AG09309 (cell line): ENCODE measurements at regions not wholly inside any gene's neighbourhood (a gene's known extent, or its start where the extent isn't known, plus 50 kb on each side); places are given as distances from the start of the nearest gene placed in this dataset.

Experiments used
- DNase-seq: peaks from one replicate; pipeline ENCODE4 v3.0.0-alpha.2; 2010; ENCODE audit warnings: low read depth
- H3K4me3 ChIP-seq: 2 replicates; pipeline ENCODE4 v1.5.1; 2011; ENCODE audit warnings: mild to moderate bottlenecking, low read depth, low read length, moderate library complexity; ENCODE audit not compliant: control insufficient read depth
- CTCF ChIP-seq: IDR thresholded peaks from 2 replicates; pipeline ENCODE4 v1.5.1; 2011; ENCODE audit warnings: mild to moderate bottlenecking, low read depth, low read length, inconsistent platforms; ENCODE audit not compliant: insufficient read depth, control insufficient read depth; ENCODE audit errors: missing control alignments

DNA sequence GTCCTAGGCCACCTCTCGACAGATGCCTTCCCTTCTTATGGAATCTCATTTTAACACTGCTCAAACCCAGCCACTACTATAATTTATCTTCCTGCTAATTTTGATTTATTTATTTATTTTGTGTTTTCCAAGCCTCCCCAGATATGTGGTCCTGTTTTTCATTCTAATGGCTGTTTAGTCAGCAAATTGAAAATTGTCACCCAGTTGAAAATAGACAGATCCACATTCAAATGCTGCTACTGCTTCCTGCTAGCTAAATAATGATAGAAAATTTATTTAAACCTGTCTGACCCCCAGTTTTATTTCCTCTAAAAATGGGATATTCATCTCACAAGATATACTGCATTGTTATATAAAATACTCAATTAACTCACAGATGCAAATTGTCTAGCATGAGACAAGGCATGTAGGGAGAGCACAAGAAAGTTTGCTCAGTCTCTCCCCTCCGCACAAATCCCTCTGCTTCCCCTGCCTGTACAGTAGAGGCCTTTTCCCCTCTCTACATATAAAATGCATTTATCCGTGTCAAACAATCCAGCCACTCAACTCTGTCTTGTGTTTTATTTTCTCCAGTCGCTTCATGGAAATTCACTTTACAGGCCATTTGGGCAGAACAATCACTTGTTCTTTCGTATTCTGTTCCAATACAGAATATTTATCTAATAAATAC, 389.9 kb downstream of the SOX11 start:
- no peak for DNase-seq
- TF ChIP-seq CTCF = no peak
- H3K4me3 ChIP-seq = no peak overlapping the region

- TF ChIP-seq CTCF = no peak
- DNase-seq = no peak
- H3K4me3 ChIP-seq = no peak overlapping the region
These were observed 390.4 kb downstream of the SOX11 start for GRCh38 chr2:6082625-6083018.

DNA sequence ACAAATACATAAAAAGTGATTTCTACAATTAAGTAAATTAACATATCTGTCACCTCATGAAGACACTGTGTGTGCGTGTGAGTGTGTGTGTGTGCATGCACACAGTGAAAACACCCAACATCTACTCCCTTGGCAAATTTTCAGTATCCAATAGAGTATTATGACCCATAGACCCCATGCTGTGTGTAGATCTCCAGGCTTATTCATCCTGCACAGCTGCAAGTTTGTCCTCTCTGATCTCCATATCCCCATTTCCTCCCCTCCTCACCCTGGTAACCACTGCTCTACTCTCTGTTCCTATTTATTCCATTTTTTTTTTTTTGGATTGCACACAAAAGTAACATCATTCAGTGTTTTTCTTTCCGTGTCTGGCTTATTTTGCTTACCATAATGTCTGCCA, 391.0 kb downstream of the SOX11 start:
- no peak for DNase-seq
- no peak for TF ChIP-seq CTCF

GRCh38 chr2:6089474-6089873, 397.3 kb downstream of the SOX11 start:
- TF ChIP-seq CTCF = no peak
- no peak overlapping the region for H3K4me3 ChIP-seq
- no peak for DNase-seq

More for the DNA sequence above, 391.0 kb downstream of the SOX11 start:
- H3K4me3 ChIP-seq = no peak overlapping the region

DNA sequence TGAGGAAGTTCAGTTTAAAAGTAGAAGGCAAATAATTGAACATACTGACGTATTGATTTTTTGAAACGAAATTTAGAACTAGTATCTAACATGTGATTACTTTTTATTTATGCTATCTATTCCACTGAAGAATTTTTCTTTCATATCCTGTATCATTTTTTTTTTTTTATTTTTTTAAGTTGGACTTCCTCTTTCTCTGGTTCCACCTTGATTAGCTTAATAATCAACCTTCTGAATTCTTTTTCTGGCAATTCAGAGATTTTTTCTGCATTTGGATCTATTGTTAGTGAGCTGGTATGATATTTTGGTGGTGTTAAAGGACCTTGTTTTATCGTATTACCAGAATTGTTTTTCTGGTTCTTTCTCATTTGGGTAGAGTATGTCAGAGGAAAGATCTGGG, 411.2 kb downstream of the SOX11 start:
- no peak overlapping the region for H3K4me3 ChIP-seq
- no peak for TF ChIP-seq CTCF
- no peak for DNase-seq

- no peak overlapping the region for H3K4me3 ChIP-seq
- DNase-seq = no peak
- no peak for TF ChIP-seq CTCF
These were observed 411.8 kb downstream of the SOX11 start for GRCh38 chr2:6103949-6104348.
